ENCODE measurements at regions not wholly inside any gene's neighbourhood (a gene's known extent, or its start where the extent isn't known, plus 50 kb on each side); places are given as distances from the start of the nearest gene placed in this dataset.
"Not testable (repeated sequence)": the region's sequence is repeated elsewhere in the genome, so short reads cannot be mapped to it uniquely, and the experiment has no call there.

DNA sequence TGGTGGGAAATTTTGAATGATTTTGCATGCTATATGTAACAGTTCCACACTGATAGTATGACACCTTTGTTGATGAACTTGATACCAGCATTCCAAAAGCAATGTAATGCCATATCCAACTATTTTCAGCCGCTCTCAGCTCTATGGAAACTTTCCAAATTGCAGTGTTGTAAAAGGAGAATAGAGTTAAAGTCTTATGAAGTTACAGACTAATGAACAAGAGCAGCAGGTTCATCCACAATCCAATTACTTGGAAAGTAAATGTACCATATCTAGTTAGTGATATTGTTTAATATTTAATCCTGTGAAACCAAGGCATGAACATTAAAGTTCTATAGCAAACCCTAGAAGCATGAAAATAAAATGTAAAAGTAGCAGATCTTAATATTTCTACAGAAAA lies 418.2 kb downstream of the TUSC1 start:
- DNase-seq, result no peak

GRCh38 chr9:25255216-25255615 lies 423.0 kb downstream of the TUSC1 start:
- no peak for DNase-seq

DNA sequence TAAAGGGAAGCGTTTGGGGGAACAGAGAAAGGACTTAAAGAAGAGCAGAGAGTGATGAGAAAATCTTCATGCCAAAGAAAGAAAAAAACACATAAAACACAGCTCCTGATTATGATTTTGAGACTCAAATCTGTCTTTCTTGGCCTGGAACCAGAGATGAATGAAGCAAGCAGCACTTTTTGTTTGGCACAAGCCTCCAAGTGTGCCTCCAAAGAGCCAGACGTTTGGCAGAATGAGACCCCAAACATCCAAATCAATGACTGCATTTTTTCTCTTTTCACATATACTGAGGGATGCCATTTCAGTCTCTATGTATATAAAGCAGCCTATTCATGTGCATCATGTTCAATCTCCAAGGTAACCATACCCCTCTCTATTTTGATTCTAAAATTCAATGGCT lies 424.2 kb downstream of the TUSC1 start:
- no peak for DNase-seq

GRCh38 chr9:25241421-25241820 lies 436.8 kb downstream of the TUSC1 start:
- DNase-seq, result no peak

- no peak for DNase-seq
These were observed 451.1 kb downstream of the TUSC1 start for GRCh38 chr9:25226901-25227686.

DNA sequence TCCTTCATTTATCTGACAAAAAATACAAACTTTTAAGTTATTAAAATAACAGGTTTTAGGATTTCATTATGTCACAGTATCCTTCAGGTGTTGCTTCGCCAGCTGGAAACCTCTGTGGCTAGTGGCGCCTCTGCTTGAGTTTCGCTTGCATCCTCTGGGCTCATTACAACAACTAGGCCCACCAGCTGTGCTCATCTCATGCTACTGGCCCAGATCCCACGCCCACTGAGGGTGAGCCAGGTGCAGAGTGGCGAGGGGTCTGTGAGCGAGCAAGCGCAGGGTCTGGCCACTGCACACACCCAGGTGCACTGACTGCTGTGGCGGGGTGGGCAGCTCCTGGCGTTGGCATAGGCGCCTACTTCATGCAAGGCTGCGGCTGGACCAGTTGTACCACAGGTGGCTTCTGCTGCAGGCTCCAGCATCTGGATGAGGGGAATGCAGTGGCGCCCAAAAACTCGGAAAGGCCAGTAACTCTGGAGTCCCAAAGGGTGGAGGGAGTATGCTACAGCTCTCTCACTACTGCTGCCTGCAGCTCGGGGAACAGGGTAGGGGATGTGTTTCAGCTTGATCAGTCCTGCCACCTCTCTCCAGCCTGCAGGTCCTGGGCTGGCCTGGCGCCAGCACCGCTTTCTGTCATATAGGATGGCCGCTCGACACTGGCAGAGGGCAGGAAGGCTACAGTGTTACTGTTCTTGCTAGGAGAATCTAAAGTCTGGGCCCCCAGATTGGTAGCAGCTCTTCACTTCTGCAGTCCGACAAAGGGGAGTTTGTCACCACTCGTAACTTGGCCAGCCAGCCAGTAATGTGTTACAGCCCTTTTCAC lies 452.1 kb downstream of the TUSC1 start:
- DNase-seq, result no peak

DNA sequence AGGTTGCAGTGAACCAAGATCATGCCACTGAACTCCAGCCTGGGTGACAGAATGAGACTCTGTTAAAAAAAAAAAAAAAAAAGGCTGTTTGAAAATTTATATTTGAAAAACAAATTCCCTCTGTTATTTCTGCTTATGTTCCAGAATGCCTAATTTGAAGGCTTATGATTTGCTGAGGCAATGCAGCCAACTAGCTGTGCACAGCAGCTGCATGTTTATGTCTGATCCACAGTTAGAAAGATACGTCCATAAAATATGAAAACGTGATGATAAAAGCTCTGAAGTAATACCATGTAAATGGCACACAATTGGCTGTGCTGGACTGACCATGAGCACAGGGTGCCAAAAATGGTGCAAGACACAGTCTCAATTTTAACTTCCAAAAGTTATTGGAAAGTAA lies 453.2 kb downstream of the TUSC1 start:
- DNase-seq, result no peak

DNA sequence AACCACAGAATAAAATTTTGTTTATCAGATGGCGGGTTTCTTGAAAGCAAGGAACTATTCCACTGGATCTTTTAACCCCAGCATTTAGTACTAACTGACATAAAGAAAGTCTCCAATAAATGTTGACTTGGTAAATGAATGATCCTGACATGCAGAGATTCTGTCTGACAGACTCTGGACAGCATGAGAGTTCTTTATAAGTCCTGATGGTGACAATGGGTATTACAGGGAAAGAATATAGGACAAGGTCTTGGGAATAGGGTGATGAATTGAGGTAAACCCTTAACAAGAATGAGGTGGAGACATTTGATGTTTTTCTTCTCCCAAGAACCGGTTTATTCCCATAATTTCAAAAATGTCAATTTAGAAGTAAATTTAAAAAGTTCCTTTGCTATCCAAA lies 453.9 kb downstream of the TUSC1 start:
- no peak for DNase-seq

DNA sequence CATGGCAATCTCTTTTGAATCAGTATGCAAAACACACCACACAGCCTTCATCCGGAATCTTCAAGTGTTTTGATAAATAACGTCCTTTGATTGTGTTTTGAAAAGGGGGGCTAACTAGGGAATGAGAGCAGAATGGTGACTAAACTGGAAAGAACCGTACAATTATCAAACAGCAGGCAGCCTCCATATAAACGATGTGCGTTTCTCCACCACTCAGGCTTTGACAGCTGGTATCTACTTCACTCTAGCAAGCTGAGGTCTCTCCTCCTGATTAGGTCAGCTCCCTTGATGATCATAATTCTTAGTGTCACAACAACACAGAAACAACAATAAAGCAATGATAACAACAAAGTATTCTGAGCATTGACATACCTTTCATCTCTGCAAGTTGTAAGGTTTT lies 465.9 kb downstream of the TUSC1 start:
- DNase-seq, result no peak

- DNase-seq, result no peak
These were observed 470.6 kb downstream of the TUSC1 start for GRCh38 chr9:25207402-25208195.

DNA sequence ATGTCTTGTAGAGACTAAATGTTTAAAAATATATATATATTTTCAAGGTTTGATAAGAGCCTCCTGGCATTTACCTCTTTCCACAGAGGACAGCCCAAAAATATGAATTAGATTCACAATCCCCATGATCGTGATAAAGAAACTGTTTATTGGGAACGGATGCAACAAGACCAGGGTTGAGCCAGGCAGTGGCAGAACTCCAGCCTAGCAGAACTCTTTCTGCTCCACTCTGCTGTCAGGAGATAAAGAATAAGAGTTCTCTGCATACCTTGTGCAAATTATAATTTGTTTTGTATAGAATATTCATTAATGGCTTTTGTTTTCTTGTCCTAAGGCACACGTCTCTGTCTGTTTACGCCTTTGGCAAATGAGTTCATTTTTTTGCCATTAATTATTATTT lies 472.2 kb downstream of the TUSC1 start:
- no peak for DNase-seq

DNA sequence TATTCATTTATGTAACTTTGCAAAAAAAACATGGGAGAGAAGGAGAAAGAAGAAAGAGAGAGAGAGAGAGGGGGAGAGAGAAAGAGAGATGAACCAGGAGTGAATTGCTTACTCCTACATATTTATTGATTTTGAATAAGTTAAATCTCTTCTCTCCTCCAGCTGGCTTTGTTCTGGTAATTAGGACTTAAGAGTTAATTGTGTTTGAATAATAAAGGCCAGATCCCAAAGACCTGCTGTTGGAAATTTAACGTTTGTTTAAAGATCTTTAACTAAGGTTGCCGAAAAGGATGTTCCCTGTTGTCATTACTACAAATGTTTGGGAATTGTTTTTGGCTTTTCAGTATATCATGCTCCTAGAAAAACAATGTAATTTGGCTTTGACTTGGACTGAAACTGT lies 473.0 kb downstream of the TUSC1 start:
- no peak for DNase-seq

DNA sequence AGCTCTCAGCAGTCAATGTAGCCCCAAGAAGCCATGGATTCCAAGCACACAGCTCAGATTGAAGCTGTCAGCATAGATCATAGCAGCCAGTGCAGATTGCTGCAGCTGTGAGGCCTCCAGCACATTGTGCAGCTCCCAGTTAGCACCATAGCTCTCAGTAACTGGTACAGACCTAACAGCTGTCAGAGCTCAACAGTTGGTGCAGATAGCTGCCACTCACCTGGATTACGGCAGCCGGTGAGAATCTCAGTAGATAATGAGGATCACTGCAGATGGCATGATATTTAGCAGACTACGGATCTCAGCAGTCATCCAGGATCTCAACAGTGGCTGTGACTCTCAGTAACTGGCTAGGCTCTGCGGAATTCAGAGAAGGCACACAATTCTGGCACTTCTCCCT lies 500.4 kb downstream of the TUSC1 start:
- DNase-seq, result no peak

DNA sequence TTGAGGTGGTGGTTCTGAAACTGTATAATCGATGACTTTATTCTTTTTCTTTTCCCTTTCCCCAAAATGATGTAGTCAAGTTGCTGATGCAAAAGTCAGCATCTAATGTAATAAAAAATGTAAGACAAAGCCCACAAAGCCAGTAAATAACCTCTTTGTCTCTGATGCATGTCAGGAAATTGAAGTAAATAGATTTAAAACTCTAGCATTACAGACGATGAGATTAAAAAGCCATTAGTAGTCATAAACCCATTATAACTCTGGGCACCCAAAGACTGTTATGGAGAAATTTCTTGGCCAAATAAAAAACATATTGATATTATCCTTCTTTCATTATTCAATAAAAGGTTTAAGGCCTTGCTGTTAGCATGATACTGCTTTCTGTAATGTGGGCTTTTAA lies 548.7 kb downstream of the TUSC1 start:
- DNase-seq, result no peak

- no peak for DNase-seq
These were observed 556.4 kb downstream of the TUSC1 start for GRCh38 chr9:25121811-25122210.

DNA sequence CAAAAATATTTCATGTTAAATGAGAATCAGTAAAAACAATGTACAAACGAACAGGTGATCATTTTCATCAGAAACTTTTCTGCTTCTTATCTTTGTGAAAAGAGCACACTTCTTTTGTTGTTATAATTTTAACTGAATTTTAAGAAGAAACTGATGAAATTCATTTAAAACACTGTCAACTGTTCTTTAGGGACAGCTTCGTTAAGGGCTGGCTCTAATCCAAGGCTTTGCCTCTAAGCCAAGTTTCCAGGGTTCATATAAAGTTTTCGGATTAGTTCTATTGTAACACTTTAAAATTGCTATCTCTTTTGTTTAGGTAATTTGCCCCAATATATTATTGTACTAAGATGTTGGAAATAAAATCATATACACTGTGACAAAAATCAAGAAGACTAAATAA lies 559.2 kb downstream of the TUSC1 start:
- no peak for DNase-seq

DNA sequence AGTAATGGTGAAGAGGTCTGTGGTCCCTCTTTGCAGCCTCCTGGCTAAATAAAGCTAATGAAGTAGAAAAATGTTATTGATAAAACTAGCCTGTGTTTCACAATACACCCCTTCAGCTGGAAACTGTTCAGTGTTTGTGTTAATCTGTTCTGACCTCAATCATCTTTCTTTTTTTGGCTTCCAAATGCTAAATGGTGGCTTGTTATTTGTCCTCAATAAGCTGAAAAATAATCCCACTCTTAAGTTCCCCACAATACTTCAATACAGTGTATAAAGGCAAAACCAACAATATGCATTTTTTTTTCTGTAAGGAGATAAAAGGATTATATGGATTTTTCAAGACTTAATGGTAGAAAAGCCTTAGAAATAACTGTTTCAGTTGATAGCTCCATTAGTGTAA lies 560.5 kb downstream of the TUSC1 start:
- no peak for DNase-seq

GRCh38 chr9:25102204-25102603 lies 556.5 kb upstream of the IZUMO3 start:
- DNase-seq, result not testable (repeated sequence)

DNA sequence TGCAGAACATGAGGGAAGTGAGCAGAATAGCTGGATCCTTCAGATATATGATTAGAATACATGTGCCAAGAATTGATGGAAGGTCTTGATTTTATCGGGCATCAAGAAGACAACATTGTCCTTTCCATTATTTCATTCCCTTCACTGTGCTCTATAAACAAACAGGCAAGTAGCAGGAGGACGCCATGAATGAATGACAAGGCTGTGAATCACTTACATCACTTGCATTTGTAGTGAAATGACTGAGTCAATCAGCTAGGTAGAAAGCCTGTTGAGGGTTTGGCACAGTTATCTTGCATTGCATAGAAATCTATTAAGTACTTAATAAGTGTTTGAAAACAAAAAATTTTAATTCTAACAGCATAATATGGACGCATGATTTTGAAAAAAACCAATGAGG lies 548.8 kb upstream of the IZUMO3 start:
- no peak for DNase-seq

GRCh38 chr9:25078202-25078601 lies 532.5 kb upstream of the IZUMO3 start:
- no peak for DNase-seq

- DNase-seq, result no peak
These were observed 502.5 kb upstream of the IZUMO3 start for GRCh38 chr9:25048098-25048724.

DNA sequence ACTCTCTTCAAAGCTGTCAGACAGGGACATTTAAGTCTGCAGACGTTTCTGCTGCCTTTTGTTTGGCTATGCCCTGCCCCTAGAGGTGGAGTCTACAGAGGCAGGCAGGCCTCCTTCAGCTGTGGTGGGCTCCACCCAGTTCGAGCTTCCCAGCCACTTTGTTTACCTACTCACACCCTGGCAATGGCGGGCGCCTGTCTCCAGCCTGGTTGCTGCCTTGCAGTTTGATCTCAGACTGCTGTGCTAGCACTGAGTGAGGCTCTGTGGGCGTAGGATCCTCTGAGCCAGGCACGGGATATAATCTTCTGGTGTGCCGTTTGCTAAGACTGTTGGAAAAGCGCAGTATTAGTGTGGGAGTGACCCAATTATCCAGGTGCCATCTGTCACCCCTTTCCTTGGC lies 499.8 kb upstream of the IZUMO3 start:
- not testable (repeated sequence) for DNase-seq

- no peak for DNase-seq
These were observed 484.0 kb upstream of the IZUMO3 start for GRCh38 chr9:25029743-25030142.
